ENCODE measurements at regions not wholly inside any gene's neighbourhood (a gene's known extent, or its start where the extent isn't known, plus 50 kb on each side); places are given as distances from the start of the nearest gene placed in this dataset.

- no peak for TF ChIP-seq TSHZ2 (CRISPR knock-in tag; IDR thresholded peaks at IDR 0.05)
- TF ChIP-seq ESRRG (CRISPR knock-in tag; IDR thresholded peaks at IDR 0.05): no peak
- no peak for ATAC-seq
Measured at GRCh38 chr15:95274101-95274500, 1042.7 kb downstream of the MCTP2 start.

- TF ChIP-seq ISL1 (CRISPR knock-in tag; IDR thresholded peaks at IDR 0.05): no peak
- no peak for TF ChIP-seq ZFP30 (CRISPR knock-in tag; IDR thresholded peaks at IDR 0.05)
- no peak for TF ChIP-seq TCF4 (CRISPR knock-in tag; IDR thresholded peaks at IDR 0.05; ENCODE audit: borderline replicate concordance)
- no peak for TF ChIP-seq PPARA (CRISPR knock-in tag; IDR thresholded peaks at IDR 0.05; ENCODE audit: borderline replicate concordance)
- no peak for TF ChIP-seq CSRNP3 (CRISPR knock-in tag; IDR thresholded peaks at IDR 0.05)
- TF ChIP-seq CREB5 (CRISPR knock-in tag; IDR thresholded peaks at IDR 0.05; ENCODE audit: low read depth): no peak
- TF ChIP-seq OSR1 (CRISPR knock-in tag; IDR thresholded peaks at IDR 0.05): no peak
- TF ChIP-seq ESRRG (CRISPR knock-in tag; IDR thresholded peaks at IDR 0.05): no peak
- no peak for ATAC-seq
Measured at GRCh38 chr15:95277266-95277665, 1045.9 kb downstream of the MCTP2 start.

- TF ChIP-seq RARB (CRISPR knock-in tag; IDR thresholded peaks at IDR 0.05): no peak
- no peak for TF ChIP-seq CSRNP3 (CRISPR knock-in tag; IDR thresholded peaks at IDR 0.05)
- TF ChIP-seq CREB5 (CRISPR knock-in tag; IDR thresholded peaks at IDR 0.05; ENCODE audit: low read depth): no peak
- TF ChIP-seq ZC3H10 (CRISPR knock-in tag; IDR thresholded peaks at IDR 0.05): no peak
- no peak for TF ChIP-seq ZFP3 (CRISPR knock-in tag; IDR thresholded peaks at IDR 0.05)
- no peak for TF ChIP-seq TSHZ2 (CRISPR knock-in tag; IDR thresholded peaks at IDR 0.05)
- no peak for TF ChIP-seq SNAI2 (CRISPR knock-in tag; IDR thresholded peaks at IDR 0.05)
- no peak for TF ChIP-seq TCF4 (CRISPR knock-in tag; IDR thresholded peaks at IDR 0.05; ENCODE audit: borderline replicate concordance)
Measured at GRCh38 chr15:95278532-95279245, 1047.3 kb downstream of the MCTP2 start.

GRCh38 chr15:95279277-95280019 is 1048.1 kb downstream of the MCTP2 start:
- ATAC-seq: no peak
- TF ChIP-seq TOX (CRISPR knock-in tag; IDR thresholded peaks at IDR 0.05; ENCODE audit: borderline replicate concordance) (no peak), ISL1 (CRISPR knock-in tag; IDR thresholded peaks at IDR 0.05) (no peak), SNAI2 (CRISPR knock-in tag; IDR thresholded peaks at IDR 0.05) (no peak), BACH2 (CRISPR knock-in tag; IDR thresholded peaks at IDR 0.05; ENCODE audit: borderline replicate concordance) (no peak), RARB (CRISPR knock-in tag; IDR thresholded peaks at IDR 0.05) (no peak), CSDC2 (CRISPR knock-in tag; IDR thresholded peaks at IDR 0.05) (no peak), PATZ1 (CRISPR knock-in tag; IDR thresholded peaks at IDR 0.05; ENCODE audit: borderline replicate concordance) (no peak), ZNF8 (CRISPR knock-in tag; IDR thresholded peaks at IDR 0.05) (no peak), GLIS3 (CRISPR knock-in tag; IDR thresholded peaks at IDR 0.05) (no peak), CSRNP3 (CRISPR knock-in tag; IDR thresholded peaks at IDR 0.05) (no peak)

More at GRCh38 chr15:95278532-95279245, 1047.3 kb downstream of the MCTP2 start:
- no peak for ATAC-seq

All from SK-N-SH treated with all-trans-retinoic acid at 6 μM for 48 hours (cell line).